Heart left ventricle (tissue), 16 donors: ENCODE measurements at regions not wholly inside any gene's neighbourhood (a gene's known extent, or its start where the extent isn't known, plus 50 kb on each side); places are given as distances from the start of the nearest gene placed in this dataset.

Source experiments
- ATAC-seq, 4 donors: fragments of 200-7000 bp; cut with Tn5 transposase; one replicate each; pipeline ENCODE4 v1.9.1; 2020 to 2022; ENCODE audit warnings: moderate library complexity in 4 of 4, mild to moderate bottlenecking in 3 of 4, moderate number of reproducible peaks in 1 of 4
- DNase-seq, 5 donors: peaks; one replicate each; pipeline ENCODE4 v3.0.0-alpha.2; 2020
- H3K27ac ChIP-seq, 12 donors: fragments of 200-600 bp; sonication (generic) in 4 of 12; one replicate each; pipeline versions ENCODE4 v1.5.0 to v1.8.0; 2016 to 2022; ENCODE audit warnings: mild to moderate bottlenecking in 2 of 12
- H3K27me3 ChIP-seq, 9 donors: fragments of 200-600 bp; sonication (generic) in 2 of 9; one replicate each; pipeline versions ENCODE4 v1.5.1 to v1.8.0; 2016 to 2022; ENCODE audit warnings: mild to moderate bottlenecking in 3 of 9
- H3K36me3 ChIP-seq, 9 donors: fragments of 200-600 bp; sonication (generic) in 2 of 9; one replicate each; pipeline versions ENCODE4 v1.5.0 to v1.8.0; 2018 to 2022; ENCODE audit warnings: mild to moderate bottlenecking in 2 of 9
- H3K4me1 ChIP-seq, 12 donors: fragments of 200-600 bp; sonication (generic) in 4 of 12; one replicate each; pipeline versions ENCODE4 v1.5.0 to v1.8.0; 2016 to 2022; ENCODE audit warnings: mild to moderate bottlenecking in 3 of 12
- H3K4me3 ChIP-seq, 12 donors: fragments of 200-600 bp; sonication (generic) in 4 of 12; one replicate each; pipeline versions ENCODE4 v1.5.0 to v1.8.0; 2017 to 2022; ENCODE audit warnings: mild to moderate bottlenecking in 9 of 12, moderate library complexity in 4 of 12
- H3K9me3 ChIP-seq, 12 donors: fragments of 200-600 bp; sonication (generic) in 4 of 12; one replicate each; pipeline versions ENCODE4 v1.5.0 to v1.8.0; 2016 to 2022; ENCODE audit warnings: mild to moderate bottlenecking in 1 of 12
- CTCF ChIP-seq, 12 donors: fragments of 200-600 bp; sonication (generic) in 4 of 12; IDR thresholded peaks; one replicate each; pipeline versions ENCODE4 v1.5.0 to v1.8.0; 2018 to 2022; ENCODE audit warnings: antibody characterized with exemption in 12 of 12, mild to moderate bottlenecking in 5 of 12
- POLR2A ChIP-seq, 2 donors: fragments of 450-650 bp; IDR thresholded peaks; one replicate each; pipeline ENCODE4 v1.6.1; 2017; ENCODE audit warnings: antibody characterized with exemption in 2 of 2, mild to moderate bottlenecking in 2 of 2, moderate library complexity in 2 of 2
- WGBS, 4 donors: extraction: QIAGEN DNeasy Blood & Tissue Kit in 2 of 4; methylation state at CpG; one replicate each; pipeline versions ENCODE4 v1.1.5 to v1.1.7; 2013 to 2018; 5-methylcytosine and 5-hydroxymethylcytosine counted together
- intact Hi-C, 10 donors: fragments of 100-400 bp; cut with DNase I; formaldehyde crosslinking; loops; one replicate each; pipeline versions ENCODE4 v1.11.1 to v1.14.2; 2022
- donor health status: ischemic (EF 13 %, LVEDD 7.1; RV severe dilation, severe dysfunction).
- donor health status: healthy with polysubstance abuse.
- donor health status: DM: no; HTN: yes; CAD: no.
- donor health status: DM: no; HTN: no; CAD: no.
- donor health status: ischemic (EF 25% LVEDD 6.9; RV normal size, moderate dysfunction).
- donor health status: ischemic (EF 25% LVEDD 5.7; RV mildly dilated, moderate dysfunction).
- donor health status: healthy.
- donor health status: DM: yes; HTN: yes; CAD: no.
- donor health status: ischemic (EF 35%, LVEDD 5.7; RV mildly dilated, moderate dysfunction).
- donor health status: nonischemic (EF 11% LVEDD 7.7; RV severe dilation, severe dysfunction).
- donor health status: DM: yes; HTN: yes; CAD: no.
- donor health status: PGD.
- donor health status: ischemic (EF 29% LVEDD 5.4; RV normal size, mild dysfunction).
- donor health status: nonischemic (EF 23%, LVEDD 6.1; RV moderate dilation, normal function).

GRCh38 chr7:77469927-77470326 lies 53.8 kb upstream of the GSAP start:
- Histone ChIP-seq H3K4me1 (peaks cover 0 to 32% (median 0%) of the 10 kb centered on the region in 12 donors), H3K36me3 (no peaks in the 10 kb centered on the region), H3K4me3 (no peak overlapping the region), H3K27ac (no peak overlapping the region), H3K9me3 (peaks cover 0 to 8% (median 0%) of the 10 kb centered on the region in 12 donors), H3K27me3 (no peaks in the 10 kb centered on the region)
- TF ChIP-seq CTCF (IDR thresholded peaks at IDR 0.05) (no peak), POLR2A (IDR thresholded peaks at IDR 0.05) (no peak)
- no peak for ATAC-seq
- 96 to 100% (median 98%) methylated on average over 1 of the region's 1 CpG for WGBS, 4 donors
- DNase-seq = no peak
- intact Hi-C loops = no loop called here

GRCh38 chr7:77467408-77467807 lies 51.3 kb upstream of the GSAP start:
- TF ChIP-seq POLR2A (IDR thresholded peaks at IDR 0.05) = no peak
- TF ChIP-seq CTCF (IDR thresholded peaks at IDR 0.05) = no peak
- peak; percentile 80 to 89 (median 84) for ATAC-seq
- no peaks in the 10 kb centered on the region for H3K27me3 ChIP-seq
- H3K4me3 ChIP-seq = no peak overlapping the region
- no peaks in the 10 kb centered on the region for H3K36me3 ChIP-seq
- peak in 4 of 5 donors; percentile 33 to 59 (median 46) for DNase-seq
- H3K4me1 ChIP-seq = peaks cover 0 to 27% (median 0%) of the 10 kb centered on the region in 12 donors
- H3K9me3 ChIP-seq = peaks cover 0 to 8% (median 0%) of the 10 kb centered on the region in 12 donors
- 46 to 65% (median 63%) methylated on average over 3 of the region's 3 CpGs for WGBS, 4 donors
- peak overlapping the region in 1 of 12 donors; percentile 8 for H3K27ac ChIP-seq
- intact Hi-C loops = no loop called here

- H3K9me3 ChIP-seq = peaks cover 0 to 8% (median 0%) of the 10 kb centered on the region in 12 donors
- H3K4me3 ChIP-seq = no peak overlapping the region
- DNase-seq = no peak
- H3K27me3 ChIP-seq = no peaks in the 10 kb centered on the region
- peak overlapping the region in 3 of 12 donors; percentile 8 to 23 (median 19) for H3K27ac ChIP-seq
- peaks cover 0 to 27% (median 0%) of the 10 kb centered on the region in 12 donors for H3K4me1 ChIP-seq
- 71 to 83% (median 78%) methylated on average over 1 of the region's 1 CpG for WGBS, 4 donors
- no peak for TF ChIP-seq CTCF (IDR thresholded peaks at IDR 0.05)
- TF ChIP-seq POLR2A (IDR thresholded peaks at IDR 0.05) = no peak
- ATAC-seq = no peak
- intact Hi-C loops = no loop called here
- H3K36me3 ChIP-seq = no peaks in the 10 kb centered on the region
These were observed 50.3 kb upstream of the GSAP start for GRCh38 chr7:77466450-77466849.
